ENCODE measurements at regions not wholly inside any gene's neighbourhood (a gene's known extent, or its start where the extent isn't known, plus 50 kb on each side); places are given as distances from the start of the nearest gene placed in this dataset.

GRCh38 chr6:3607599-3607998 is 143.9 kb downstream of the PXDC1 start:
- no peaks in the 10 kb centered on the region for H3K9me3 ChIP-seq
- no peak for TF ChIP-seq CTCF (IDR thresholded peaks at IDR 0.05)
- no peak overlapping the region for H3K27ac ChIP-seq
- H3K4me3 ChIP-seq (ENCODE audit: low read depth in 1 of 2, low read length in 1 of 2) = no peak overlapping the region
- no peaks in the 10 kb centered on the region for H3K4me1 ChIP-seq (ENCODE audit: control insufficient read depth in 1 of 2, insufficient read depth in 1 of 2, low read depth in 1 of 2, low read length in 1 of 2)
- H3K36me3 ChIP-seq = no peaks in the 10 kb centered on the region
- peaks cover 9% of the 10 kb centered on the region for H3K27me3 ChIP-seq

- Histone ChIP-seq H3K4me3 (ENCODE audit: low read depth in 1 of 2, low read length in 1 of 2) (no peak overlapping the region), H3K27me3 (peaks cover 8% of the 10 kb centered on the region), H3K27ac (no peak overlapping the region), H3K4me1 (ENCODE audit: control insufficient read depth in 1 of 2, insufficient read depth in 1 of 2, low read depth in 1 of 2, low read length in 1 of 2) (no peaks in the 10 kb centered on the region), H3K9me3 (no peaks in the 10 kb centered on the region), H3K36me3 (no peaks in the 10 kb centered on the region)
- no peak for TF ChIP-seq CTCF (IDR thresholded peaks at IDR 0.05)
These were observed 144.3 kb downstream of the PXDC1 start for GRCh38 chr6:3607171-3607570.

- no peak overlapping the region for H3K4me3 ChIP-seq (ENCODE audit: low read depth in 1 of 2, low read length in 1 of 2)
- H3K4me1 ChIP-seq (ENCODE audit: control insufficient read depth in 1 of 2, insufficient read depth in 1 of 2, low read depth in 1 of 2, low read length in 1 of 2) = no peaks in the 10 kb centered on the region
- H3K36me3 ChIP-seq = no peaks in the 10 kb centered on the region
- H3K9me3 ChIP-seq = no peaks in the 10 kb centered on the region
- TF ChIP-seq CTCF (IDR thresholded peaks at IDR 0.05) = no peak
- H3K27me3 ChIP-seq = no peaks in the 10 kb centered on the region
- H3K27ac ChIP-seq = no peak overlapping the region
These were observed 146.7 kb upstream of the SLC22A23 start for GRCh38 chr6:3603340-3604130.

GRCh38 chr6:3601570-3601969 is 144.7 kb upstream of the SLC22A23 start:
- no peak for TF ChIP-seq CTCF (IDR thresholded peaks at IDR 0.05)
- H3K27ac ChIP-seq = no peak overlapping the region
- no peaks in the 10 kb centered on the region for H3K4me1 ChIP-seq (ENCODE audit: control insufficient read depth in 1 of 2, insufficient read depth in 1 of 2, low read depth in 1 of 2, low read length in 1 of 2)
- peaks cover 14% of the 10 kb centered on the region for H3K27me3 ChIP-seq
- no peaks in the 10 kb centered on the region for H3K36me3 ChIP-seq
- no peaks in the 10 kb centered on the region for H3K9me3 ChIP-seq
- H3K4me3 ChIP-seq (ENCODE audit: low read depth in 1 of 2, low read length in 1 of 2) = no peak overlapping the region

GRCh38 chr6:3597500-3598064 is 140.7 kb upstream of the SLC22A23 start:
- no peaks in the 10 kb centered on the region for H3K9me3 ChIP-seq
- H3K27me3 ChIP-seq = peaks cover 21% of the 10 kb centered on the region
- H3K4me1 ChIP-seq (ENCODE audit: control insufficient read depth in 1 of 2, insufficient read depth in 1 of 2, low read depth in 1 of 2, low read length in 1 of 2) = peaks cover 11 to 25% of the 10 kb centered on the region in 2 experiments
- H3K36me3 ChIP-seq = no peaks in the 10 kb centered on the region
- no peak overlapping the region for H3K27ac ChIP-seq
- TF ChIP-seq CTCF (IDR thresholded peaks at IDR 0.05) = no peak
- no peak overlapping the region for H3K4me3 ChIP-seq (ENCODE audit: low read depth in 1 of 2, low read length in 1 of 2)

Measured in neutrophil (primary cell).